NT2/D1 (cell line): ENCODE measurements at regions not wholly inside any gene's neighbourhood (a gene's known extent, or its start where the extent isn't known, plus 50 kb on each side); places are given as distances from the start of the nearest gene placed in this dataset.
A peak's percentile ranks its signal among the peaks of the same experiment; 100 is the strongest.
"Not testable (repeated sequence)": the region's sequence is repeated elsewhere in the genome, so short reads cannot be mapped to it uniquely, and the experiment has no call there.

Experiments used
- DNase-seq: peaks from one replicate; pipeline ENCODE4 v3.0.0-alpha.2; 2011; ENCODE audit warnings: low read depth, low spot score
- H3K27me3 ChIP-seq: 2 replicates; pipeline ENCODE4 v1.6.0; 2011; ENCODE audit warnings: mild to moderate bottlenecking; ENCODE audit not compliant: insufficient read length, insufficient read depth
- H3K36me3 ChIP-seq: 2 replicates; pipeline ENCODE4 v1.6.1; 2011; ENCODE audit warnings: mild to moderate bottlenecking, low read length, mixed read lengths; ENCODE audit not compliant: insufficient read depth, insufficient read length
- H3K4me1 ChIP-seq: 2 replicates; pipeline ENCODE4 v1.5.1; 2011; ENCODE audit not compliant: insufficient read depth, insufficient read length
- H3K4me3 ChIP-seq: 2 replicates; pipeline ENCODE4 v1.5.1; 2011; ENCODE audit warnings: low read depth; ENCODE audit not compliant: insufficient read length
- H3K9ac ChIP-seq: 2 replicates; pipeline ENCODE4 v1.6.0; 2011; ENCODE audit warnings: low read depth; ENCODE audit not compliant: insufficient read length
- H3K9me3 ChIP-seq: 2 replicates; pipeline ENCODE4 v1.5.1; 2011; ENCODE audit warnings: mild to moderate bottlenecking, low read length; ENCODE audit not compliant: insufficient read depth
- SUZ12 ChIP-seq: IDR thresholded peaks from 2 replicates; pipeline ENCODE4 v1.6.1; 2011; ENCODE audit not compliant: insufficient read length, insufficient read depth; ENCODE audit errors: extremely low read depth
- YY1 ChIP-seq: IDR thresholded peaks from 2 replicates; pipeline ENCODE4 v1.6.1; 2011; ENCODE audit not compliant: insufficient read length, insufficient read depth
- ZNF274 ChIP-seq: IDR thresholded peaks from 2 replicates; pipeline ENCODE4 v1.6.1; 2011; ENCODE audit warnings: mild to moderate bottlenecking, low read depth, low read length

DNA sequence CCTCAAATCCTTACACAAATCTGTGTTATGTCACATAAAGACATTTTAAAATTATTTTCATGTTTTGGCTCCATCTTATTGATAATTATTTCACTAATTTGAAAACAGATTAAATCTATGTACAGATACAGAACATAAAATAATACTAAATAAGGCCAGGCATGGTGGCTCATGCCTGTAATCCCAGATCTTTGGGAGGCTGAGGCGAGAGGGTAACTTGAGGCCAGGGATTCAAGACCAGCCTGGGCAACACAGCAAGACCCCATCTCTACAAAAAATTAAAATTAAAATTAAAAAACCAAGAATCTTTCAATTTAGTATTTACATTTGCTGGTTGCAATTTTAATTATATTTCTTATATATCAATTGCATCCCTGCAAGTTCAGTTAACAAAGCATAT is 246.4 kb upstream of the MKLN1 start:
- Histone ChIP-seq H3K4me1 (no peaks in the 10 kb centered on the region), H3K27me3 (no peaks in the 10 kb centered on the region), H3K4me3 (no peak overlapping the region), H3K36me3 (no peaks in the 10 kb centered on the region), H3K9me3 (no peaks in the 10 kb centered on the region), H3K9ac (no peak overlapping the region)
- no peak for TF ChIP-seq YY1
- no peak for TF ChIP-seq SUZ12
- TF ChIP-seq ZNF274, result no peak
- DNase-seq, result no peak

- Histone ChIP-seq H3K27me3 (no peaks in the 10 kb centered on the region), H3K9me3 (no peaks in the 10 kb centered on the region), H3K9ac (no peak overlapping the region), H3K4me3 (no peak overlapping the region), H3K4me1 (no peaks in the 10 kb centered on the region), H3K36me3 (no peaks in the 10 kb centered on the region)
- no peak for TF ChIP-seq YY1
- TF ChIP-seq ZNF274, result no peak
- TF ChIP-seq SUZ12, result no peak
- DNase-seq, result no peak
These were observed 243.9 kb upstream of the MKLN1 start for GRCh38 chr7:131083781-131084180.

GRCh38 chr7:131084336-131084735 is 243.3 kb upstream of the MKLN1 start:
- not testable (repeated sequence) for H3K9me3 ChIP-seq, H3K27me3 ChIP-seq, H3K36me3 ChIP-seq, H3K4me1 ChIP-seq, DNase-seq, H3K9ac ChIP-seq, H3K4me3 ChIP-seq

GRCh38 chr7:131087756-131088658 is 239.7 kb upstream of the MKLN1 start:
- no peaks in the 10 kb centered on the region for H3K27me3 ChIP-seq
- H3K4me3 ChIP-seq, result no peak overlapping the region
- TF ChIP-seq YY1 (no peak), SUZ12 (no peak), ZNF274 (no peak)
- no peak for DNase-seq
- H3K9ac ChIP-seq, result no peak overlapping the region
- no peaks in the 10 kb centered on the region for H3K36me3 ChIP-seq
- H3K9me3 ChIP-seq, result no peaks in the 10 kb centered on the region
- H3K4me1 ChIP-seq, result no peaks in the 10 kb centered on the region

GRCh38 chr7:131090188-131090587 is 237.5 kb upstream of the MKLN1 start:
- TF ChIP-seq ZNF274 (no peak), SUZ12 (no peak), YY1 (no peak)
- Histone ChIP-seq H3K9ac (no peak overlapping the region), H3K4me1 (no peaks in the 10 kb centered on the region), H3K9me3 (no peaks in the 10 kb centered on the region), H3K4me3 (no peak overlapping the region), H3K27me3 (no peaks in the 10 kb centered on the region), H3K36me3 (no peaks in the 10 kb centered on the region)
- no peak for DNase-seq

DNA sequence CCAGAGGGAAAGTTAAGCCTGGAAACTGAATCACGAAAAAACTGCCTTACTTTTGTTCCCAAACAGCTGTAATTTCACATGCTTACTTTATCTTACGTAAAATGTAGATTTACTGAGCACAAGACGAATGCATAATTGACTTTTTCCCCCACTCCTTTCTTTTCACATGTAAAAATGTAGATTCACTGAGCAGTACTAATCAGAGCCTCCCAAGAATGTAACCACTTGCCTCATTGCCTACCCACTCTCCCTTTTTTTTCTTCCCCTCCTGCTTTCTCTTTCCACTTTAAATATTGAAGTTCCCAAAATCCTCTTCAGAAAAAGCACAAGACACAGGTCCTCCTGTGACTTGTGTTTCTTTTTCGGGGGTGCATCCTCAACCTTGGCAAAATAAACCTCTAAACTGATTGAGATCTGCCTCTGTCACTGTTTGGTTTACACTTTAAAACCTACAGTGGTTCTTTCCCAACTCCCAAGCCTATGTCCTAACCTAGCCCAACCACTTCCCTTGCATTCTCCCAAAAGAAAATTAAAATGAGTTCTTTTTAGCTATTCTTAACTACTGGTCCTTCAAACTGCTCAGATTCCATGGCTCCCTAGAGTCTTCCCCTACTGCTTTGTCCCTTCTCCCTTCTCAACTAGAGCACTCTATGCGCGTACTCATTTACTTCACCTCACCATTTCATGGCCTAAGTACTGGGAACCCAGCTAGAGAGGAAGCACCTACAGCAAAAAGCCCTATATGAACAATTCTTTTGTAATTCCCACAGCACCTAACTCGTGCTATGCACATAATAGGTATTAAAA is 236.6 kb upstream of the MKLN1 start:
- H3K4me1 ChIP-seq, result no peaks in the 10 kb centered on the region
- no peak for TF ChIP-seq SUZ12
- TF ChIP-seq ZNF274, result no peak
- no peak for TF ChIP-seq YY1
- no peaks in the 10 kb centered on the region for H3K27me3 ChIP-seq
- DNase-seq, result peak; percentile 81
- no peaks in the 10 kb centered on the region for H3K9me3 ChIP-seq
- H3K36me3 ChIP-seq, result no peaks in the 10 kb centered on the region
- H3K9ac ChIP-seq, result no peak overlapping the region
- no peak overlapping the region for H3K4me3 ChIP-seq

- H3K4me1 ChIP-seq, result no peaks in the 10 kb centered on the region
- TF ChIP-seq SUZ12 (no peak), YY1 (no peak), ZNF274 (no peak)
- H3K27me3 ChIP-seq, result no peaks in the 10 kb centered on the region
- DNase-seq, result no peak
- H3K36me3 ChIP-seq, result peaks cover 4% of the 10 kb centered on the region
- H3K9ac ChIP-seq, result no peak overlapping the region
- H3K9me3 ChIP-seq, result no peaks in the 10 kb centered on the region
- no peak overlapping the region for H3K4me3 ChIP-seq
These were observed 233.0 kb upstream of the MKLN1 start for GRCh38 chr7:131094685-131095084.
